Neural crest cell (in vitro differentiated cells): ENCODE measurements at regions not wholly inside any gene's neighbourhood (a gene's known extent, or its start where the extent isn't known, plus 50 kb on each side); places are given as distances from the start of the nearest gene placed in this dataset.

Source experiments
- DNase-seq: peaks from one replicate; pipeline ENCODE4 v3.0.0; 2021; ENCODE audit warnings: low read depth, mixed read lengths, low spot score
- H3K27ac Mint-ChIP-seq: one replicate; pipeline ENCODE4 v1.8.0; 2021; ENCODE audit warnings: mild to moderate bottlenecking, mixed read lengths; ENCODE audit not compliant: unreplicated experiment
- H3K27me3 Mint-ChIP-seq: 2 replicates; pipeline ENCODE4 v1.8.0; 2021; ENCODE audit warnings: low read depth, mild to moderate bottlenecking, mixed read lengths
- H3K36me3 Mint-ChIP-seq: 2 replicates; pipeline ENCODE4 v1.8.0; 2021; ENCODE audit warnings: low read depth, mild to moderate bottlenecking, mixed read lengths
- H3K4me1 Mint-ChIP-seq: 2 replicates; pipeline ENCODE4 v1.8.0; 2021; ENCODE audit warnings: mixed read lengths
- H3K4me3 Mint-ChIP-seq: one replicate; pipeline ENCODE4 v1.8.0; 2021; ENCODE audit warnings: mild to moderate bottlenecking, mixed read lengths
- H3K9me3 Mint-ChIP-seq: 2 replicates; pipeline ENCODE4 v1.8.0; 2021; ENCODE audit warnings: mixed read lengths
- TF ChIP-seq, protein P1 (sequence below): fragments of 200-600 bp; sonication (generic); conservative IDR thresholded peaks from 2 replicates; pipeline ENCODE4 v1.5.0; 2021; ENCODE audit warnings: antibody characterized with exemption, mild to moderate bottlenecking

- Mint-ChIP-seq H3K9me3 (no peaks in the 10 kb centered on the region), H3K27ac (no peak overlapping the region), H3K36me3 (no peaks in the 10 kb centered on the region), H3K4me3 (no peak overlapping the region), H3K27me3 (no peaks in the 10 kb centered on the region), H3K4me1 (no peaks in the 10 kb centered on the region)
- TF ChIP-seq, protein P1, sequence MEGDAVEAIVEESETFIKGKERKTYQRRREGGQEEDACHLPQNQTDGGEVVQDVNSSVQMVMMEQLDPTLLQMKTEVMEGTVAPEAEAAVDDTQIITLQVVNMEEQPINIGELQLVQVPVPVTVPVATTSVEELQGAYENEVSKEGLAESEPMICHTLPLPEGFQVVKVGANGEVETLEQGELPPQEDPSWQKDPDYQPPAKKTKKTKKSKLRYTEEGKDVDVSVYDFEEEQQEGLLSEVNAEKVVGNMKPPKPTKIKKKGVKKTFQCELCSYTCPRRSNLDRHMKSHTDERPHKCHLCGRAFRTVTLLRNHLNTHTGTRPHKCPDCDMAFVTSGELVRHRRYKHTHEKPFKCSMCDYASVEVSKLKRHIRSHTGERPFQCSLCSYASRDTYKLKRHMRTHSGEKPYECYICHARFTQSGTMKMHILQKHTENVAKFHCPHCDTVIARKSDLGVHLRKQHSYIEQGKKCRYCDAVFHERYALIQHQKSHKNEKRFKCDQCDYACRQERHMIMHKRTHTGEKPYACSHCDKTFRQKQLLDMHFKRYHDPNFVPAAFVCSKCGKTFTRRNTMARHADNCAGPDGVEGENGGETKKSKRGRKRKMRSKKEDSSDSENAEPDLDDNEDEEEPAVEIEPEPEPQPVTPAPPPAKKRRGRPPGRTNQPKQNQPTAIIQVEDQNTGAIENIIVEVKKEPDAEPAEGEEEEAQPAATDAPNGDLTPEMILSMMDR: no peak
- no peak for DNase-seq
Measured at GRCh38 chr18:61750840-61751668, 141.8 kb downstream of the RNF152 start.

DNA sequence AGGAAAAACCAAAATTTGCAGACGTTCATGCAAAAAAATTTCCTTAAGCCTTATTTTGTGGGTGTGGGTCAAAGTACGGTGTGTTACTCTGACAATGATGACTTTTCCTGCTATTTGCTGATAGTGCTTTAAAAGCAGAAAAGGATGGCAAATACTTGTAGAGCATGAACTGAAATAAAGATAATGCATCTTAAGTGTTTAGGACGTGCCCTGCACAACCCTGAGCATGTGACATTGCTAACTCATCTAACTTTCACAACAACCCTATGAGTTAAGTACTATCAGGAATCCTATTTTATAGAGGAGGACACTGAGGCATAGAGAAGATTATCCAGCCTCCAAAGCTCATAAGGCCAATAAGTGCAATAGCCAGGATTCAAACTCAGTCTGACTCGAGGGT lies 143.3 kb downstream of the RNF152 start:
- H3K27me3 Mint-ChIP-seq: no peaks in the 10 kb centered on the region
- no peaks in the 10 kb centered on the region for H3K36me3 Mint-ChIP-seq
- no peaks in the 10 kb centered on the region for H3K9me3 Mint-ChIP-seq
- DNase-seq: no peak
- no peaks in the 10 kb centered on the region for H3K4me1 Mint-ChIP-seq
- TF ChIP-seq, protein P1: no peak
- no peak overlapping the region for H3K27ac Mint-ChIP-seq
- no peak overlapping the region for H3K4me3 Mint-ChIP-seq

- H3K27me3 Mint-ChIP-seq: no peaks in the 10 kb centered on the region
- no peak for DNase-seq
- H3K4me3 Mint-ChIP-seq: no peak overlapping the region
- H3K36me3 Mint-ChIP-seq: no peaks in the 10 kb centered on the region
- no peaks in the 10 kb centered on the region for H3K4me1 Mint-ChIP-seq
- H3K9me3 Mint-ChIP-seq: no peaks in the 10 kb centered on the region
- TF ChIP-seq, protein P1: no peak
- no peak overlapping the region for H3K27ac Mint-ChIP-seq
Measured at GRCh38 chr18:61749031-61749430, 143.8 kb downstream of the RNF152 start.

GRCh38 chr18:61748004-61748403 lies 144.8 kb downstream of the RNF152 start:
- no peak overlapping the region for H3K27ac Mint-ChIP-seq
- TF ChIP-seq, protein P1: no peak
- H3K9me3 Mint-ChIP-seq: no peaks in the 10 kb centered on the region
- H3K27me3 Mint-ChIP-seq: no peaks in the 10 kb centered on the region
- no peak overlapping the region for H3K4me3 Mint-ChIP-seq
- no peaks in the 10 kb centered on the region for H3K36me3 Mint-ChIP-seq
- no peaks in the 10 kb centered on the region for H3K4me1 Mint-ChIP-seq
- DNase-seq: no peak

- Mint-ChIP-seq H3K4me3 (no peak overlapping the region), H3K27me3 (no peaks in the 10 kb centered on the region), H3K9me3 (no peaks in the 10 kb centered on the region), H3K36me3 (no peaks in the 10 kb centered on the region), H3K27ac (no peak overlapping the region), H3K4me1 (no peaks in the 10 kb centered on the region)
- DNase-seq: no peak
- TF ChIP-seq, protein P1: no peak
Measured at GRCh38 chr18:61743775-61744531, 148.9 kb downstream of the RNF152 start.
